GM18909 (cell line): ENCODE measurements at regions not wholly inside any gene's neighbourhood (a gene's known extent, or its start where the extent isn't known, plus 50 kb on each side); places are given as distances from the start of the nearest gene placed in this dataset.

Experiments used
- ATAC-seq: cut with Tn5 transposase; IDR thresholded peaks from one replicate; pipeline ENCODE4 v1.9.1; 2021; ENCODE audit warnings: mild to moderate bottlenecking; ENCODE audit not compliant: unreplicated experiment, poor library complexity

DNA sequence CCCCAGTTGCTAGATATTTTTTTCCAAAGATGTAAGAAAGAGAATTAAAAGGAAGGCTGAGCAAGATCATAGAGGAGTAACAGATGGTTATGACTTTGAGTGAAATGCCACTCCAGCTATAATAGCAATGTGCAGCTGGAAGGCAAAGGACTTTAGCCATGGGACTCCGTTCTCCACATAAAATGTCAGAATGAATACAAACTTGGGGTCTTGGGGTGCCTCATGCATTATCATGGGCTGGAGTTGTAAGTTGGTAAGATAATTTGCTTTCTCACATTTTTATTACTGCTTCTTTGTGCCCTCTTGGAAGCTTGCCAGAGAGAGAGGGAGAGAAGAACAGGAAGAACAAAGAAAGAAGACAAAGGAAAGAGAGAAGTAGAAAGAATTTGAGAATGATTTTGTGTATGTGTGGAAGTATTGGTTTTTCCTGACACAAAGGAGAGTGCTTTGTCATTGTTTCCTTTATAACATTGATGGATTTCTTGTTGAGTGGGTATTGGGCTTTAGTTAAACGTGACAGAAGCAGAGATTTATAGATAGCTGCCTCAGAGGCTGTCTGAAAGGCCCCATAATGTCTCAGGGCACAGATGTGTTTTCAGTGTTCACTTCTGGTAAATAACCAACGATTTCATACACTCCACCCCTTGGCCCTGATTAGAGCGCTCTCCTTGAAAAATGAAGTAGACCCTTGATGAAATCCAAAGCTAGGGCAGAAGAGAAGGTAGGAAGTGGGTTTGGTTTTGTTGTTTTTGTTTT lies 715.3 kb downstream of the NR2F2 start:
- ATAC-seq: no peak

DNA sequence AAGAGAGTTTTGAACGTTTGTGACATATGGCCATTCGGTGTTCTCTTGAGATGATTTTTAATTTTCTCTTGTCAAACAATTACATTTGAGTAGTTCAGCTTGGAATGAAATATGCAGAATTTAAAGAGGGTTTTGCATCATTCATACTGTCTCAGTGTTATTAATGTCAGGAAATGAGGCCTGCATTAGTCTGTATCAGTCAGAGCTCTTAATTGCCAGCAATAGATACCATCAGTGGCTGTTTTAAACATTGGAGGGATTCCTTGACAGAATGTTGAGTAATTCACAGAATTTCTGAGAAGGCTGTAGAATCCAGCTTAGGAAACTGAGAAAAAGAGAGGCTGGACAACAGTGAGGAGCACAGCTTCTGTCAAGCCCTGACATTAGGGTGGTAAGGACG lies 722.0 kb downstream of the NR2F2 start:
- ATAC-seq: no peak

DNA sequence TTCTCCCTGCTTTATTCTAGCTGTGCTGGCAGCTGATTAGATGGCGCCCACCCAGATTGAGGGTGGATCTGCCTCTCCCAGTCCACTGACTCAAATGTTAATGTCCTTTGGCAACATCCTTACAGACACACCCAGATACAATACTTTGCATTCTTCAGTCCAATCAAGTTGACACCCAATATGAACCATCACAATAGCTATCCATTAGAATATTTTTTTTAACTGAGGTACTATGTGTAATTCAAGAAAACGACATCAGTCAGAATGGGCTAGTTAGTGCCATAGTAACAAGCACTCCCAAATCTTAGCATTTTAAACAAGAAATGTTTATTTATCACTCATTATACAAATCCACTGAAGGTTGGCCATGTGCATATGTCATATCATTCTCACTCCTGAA lies 723.1 kb downstream of the NR2F2 start:
- ATAC-seq: no peak

DNA sequence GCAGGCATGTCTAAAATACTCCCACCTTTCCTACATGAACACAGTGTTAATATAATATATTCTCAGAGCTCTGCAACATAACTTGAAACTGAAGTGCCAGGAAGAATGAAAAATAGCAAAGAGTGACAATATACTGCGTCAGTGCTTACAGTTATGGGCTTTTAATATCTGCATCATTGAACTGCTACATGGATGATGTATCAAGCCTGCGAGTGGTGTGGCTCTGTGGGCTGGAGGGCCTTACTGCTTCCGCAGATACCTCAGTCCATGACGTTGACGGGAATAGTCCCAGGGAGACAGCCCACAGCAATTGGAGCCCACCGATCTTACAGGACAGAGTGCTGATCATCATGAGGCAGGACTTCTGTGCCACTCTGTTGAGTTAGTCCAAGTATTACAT lies 727.0 kb downstream of the NR2F2 start:
- ATAC-seq: no peak

DNA sequence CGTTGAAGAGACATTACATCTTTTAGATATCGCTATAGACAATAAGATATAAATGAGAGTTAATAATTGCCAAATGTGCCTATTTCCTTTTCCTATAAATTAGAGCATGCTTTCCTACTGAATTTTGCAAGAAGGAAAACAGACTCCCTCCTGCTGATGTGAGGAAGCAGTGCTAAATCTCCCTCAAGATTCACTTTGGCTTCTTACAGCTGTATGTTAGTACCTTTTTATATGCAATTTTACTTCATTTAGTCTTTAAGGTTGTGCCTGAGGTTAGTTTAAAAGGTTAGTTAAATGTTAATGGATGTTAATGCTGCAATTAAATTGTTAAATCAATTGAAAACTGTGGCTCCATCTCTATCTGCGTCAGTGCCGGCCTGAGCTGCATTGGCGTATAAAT lies 728.8 kb downstream of the NR2F2 start:
- no peak for ATAC-seq

DNA sequence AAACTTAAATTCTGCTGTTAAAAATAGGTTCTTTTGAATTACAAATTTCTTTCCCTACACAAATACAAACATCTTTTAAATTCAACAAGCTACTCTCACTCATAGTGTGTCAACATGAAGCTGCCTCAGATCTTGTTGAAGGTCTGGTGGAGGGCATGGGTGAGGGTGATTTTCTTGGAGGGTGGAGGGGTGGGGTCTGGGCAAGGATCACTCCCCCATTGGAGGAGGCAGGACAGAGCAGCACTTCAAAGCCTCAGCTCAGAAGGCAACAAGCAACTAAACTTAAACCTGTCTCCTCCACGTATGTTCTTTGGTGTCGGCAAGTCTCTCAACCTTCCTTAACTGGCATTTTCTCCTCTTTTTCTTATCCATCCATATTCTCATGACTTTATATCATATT lies 730.9 kb downstream of the NR2F2 start:
- no peak for ATAC-seq

DNA sequence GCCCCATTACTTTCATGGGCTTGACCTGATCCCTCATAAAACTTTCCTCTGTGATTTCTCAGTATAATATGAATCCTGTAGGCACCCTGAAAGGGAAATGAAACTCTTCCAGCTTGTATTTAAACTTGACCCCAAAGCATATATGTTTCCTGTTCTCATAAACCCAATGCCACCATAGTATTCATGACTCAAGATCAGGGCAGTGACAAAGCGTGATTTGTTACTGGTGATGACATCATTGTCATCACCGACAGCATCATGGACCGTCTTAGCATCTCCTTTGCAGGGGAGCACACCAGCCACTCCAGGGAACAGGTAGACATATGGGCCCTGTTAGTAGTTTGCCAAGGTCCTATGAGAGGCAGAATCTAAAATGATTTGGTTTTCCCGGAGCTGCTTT lies 741.2 kb downstream of the NR2F2 start:
- no peak for ATAC-seq

DNA sequence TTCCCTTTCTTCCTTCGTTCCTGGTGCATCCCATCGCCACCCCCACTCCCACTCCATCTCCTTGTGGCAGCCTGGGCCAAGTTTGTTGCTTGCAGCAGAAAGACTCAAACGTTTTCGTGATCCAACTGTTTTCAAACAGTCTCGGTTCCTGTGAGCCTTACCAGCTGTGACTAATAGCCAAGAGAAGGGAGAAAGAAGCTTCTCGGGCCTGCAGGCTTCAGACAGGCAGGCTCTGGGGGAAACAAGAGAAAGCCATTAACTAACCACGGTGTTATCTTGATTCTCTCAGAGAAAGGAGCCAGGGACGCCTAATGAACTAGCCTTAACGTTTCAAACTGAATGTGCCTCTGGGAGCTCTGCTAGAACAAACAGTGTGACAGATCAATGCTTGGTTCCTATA lies 742.0 kb downstream of the NR2F2 start:
- ATAC-seq: no peak

DNA sequence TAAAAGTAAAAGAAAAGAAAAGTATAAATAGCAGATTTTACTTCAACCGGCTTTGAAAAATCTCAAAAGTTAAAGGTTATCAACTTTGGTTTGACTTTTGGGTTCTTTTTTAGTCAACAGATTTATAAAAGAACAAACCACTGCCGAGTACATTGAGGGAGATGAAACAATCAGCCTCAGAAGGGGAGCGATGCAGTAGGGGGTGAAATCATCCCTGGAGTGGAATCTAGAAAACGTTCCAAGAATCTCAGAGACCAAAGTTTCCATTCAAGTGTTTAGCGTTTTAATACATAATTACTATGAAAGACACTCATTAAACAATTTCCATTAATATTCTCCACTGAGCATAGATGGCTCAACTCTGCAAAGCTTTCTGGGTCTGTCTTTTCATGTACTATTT lies 745.5 kb downstream of the NR2F2 start:
- no peak for ATAC-seq

DNA sequence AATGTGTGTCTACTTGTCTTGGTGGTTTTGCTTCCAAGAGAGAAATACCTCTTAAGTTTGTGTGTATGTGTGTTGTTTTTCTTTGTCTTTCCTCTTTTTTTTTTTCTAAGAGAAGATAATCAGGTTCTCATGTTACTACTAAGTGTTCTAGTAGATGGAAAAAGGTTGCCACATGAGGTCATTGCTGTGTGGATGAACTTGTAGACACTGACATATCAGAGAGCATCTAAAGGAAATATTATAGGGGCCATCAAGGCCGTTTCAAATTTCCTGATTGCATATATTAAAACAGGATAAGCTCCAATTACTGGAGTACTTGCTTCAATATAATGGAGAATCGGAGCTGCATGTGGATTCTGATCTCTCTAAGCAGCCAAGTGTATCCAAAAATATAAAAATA lies 747.5 kb downstream of the NR2F2 start:
- ATAC-seq: no peak

DNA sequence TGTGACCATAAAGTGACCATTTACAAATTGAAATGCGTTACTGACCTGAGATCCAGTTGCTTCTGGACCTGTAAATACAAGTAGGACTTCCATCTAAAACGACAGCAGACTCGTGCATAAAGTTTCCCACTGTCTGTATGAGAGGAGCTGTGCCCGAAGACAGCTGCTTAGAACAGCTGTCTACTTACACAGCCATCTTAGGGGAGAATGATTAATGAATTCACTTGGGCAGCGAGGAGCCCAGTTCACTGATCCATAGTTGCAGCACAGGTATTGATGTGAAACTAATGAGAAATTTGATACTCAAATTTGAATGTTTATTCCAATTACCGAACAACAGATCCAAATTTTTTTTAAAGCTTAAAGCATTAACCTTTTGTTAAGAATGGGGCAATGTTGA lies 748.1 kb downstream of the NR2F2 start:
- no peak for ATAC-seq

DNA sequence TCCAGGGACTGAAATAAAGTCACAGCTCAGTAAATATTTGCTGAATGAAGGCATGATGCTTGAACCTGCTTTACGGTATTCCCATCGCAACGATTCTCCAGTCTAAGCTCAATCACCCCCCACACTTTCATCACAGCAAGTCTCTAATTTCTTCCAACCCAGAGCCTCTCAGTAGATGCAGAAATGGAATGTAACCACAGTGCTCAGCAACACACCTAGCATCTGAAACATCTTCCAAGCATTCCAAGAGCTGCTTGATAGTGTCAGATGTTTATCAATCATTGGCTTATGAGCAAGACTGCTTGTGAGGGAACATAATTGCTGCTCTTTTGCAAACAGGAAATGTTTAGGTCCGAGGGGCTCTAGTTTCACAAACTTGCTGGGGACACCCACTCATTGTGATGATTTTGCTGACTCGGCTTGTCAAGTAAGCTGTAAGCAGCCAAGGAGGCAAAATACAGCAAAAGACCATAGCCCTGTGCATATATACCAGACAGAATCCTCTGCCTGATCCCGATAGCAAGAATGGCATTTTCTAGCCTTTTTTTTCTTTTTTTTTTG lies 751.2 kb downstream of the NR2F2 start:
- ATAC-seq: no peak

DNA sequence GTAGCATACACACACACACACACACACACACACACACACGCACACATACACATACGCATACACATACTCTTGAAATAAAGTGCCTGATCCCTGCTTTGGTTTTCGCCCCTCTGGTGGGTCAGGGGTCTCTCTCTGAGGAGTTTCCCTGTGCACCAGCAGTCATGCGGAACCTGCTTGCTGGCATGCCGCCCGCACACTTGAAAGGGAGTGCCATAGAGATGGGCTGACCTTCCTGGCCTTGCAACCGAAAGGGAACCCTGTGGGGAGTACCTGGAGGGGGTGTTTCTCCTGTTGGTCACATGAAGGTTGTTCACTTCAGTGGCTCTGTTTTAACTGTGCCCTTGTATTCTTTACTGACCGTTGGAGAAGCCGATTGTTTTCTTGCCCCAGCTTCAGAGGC lies 752.3 kb downstream of the NR2F2 start:
- no peak for ATAC-seq

DNA sequence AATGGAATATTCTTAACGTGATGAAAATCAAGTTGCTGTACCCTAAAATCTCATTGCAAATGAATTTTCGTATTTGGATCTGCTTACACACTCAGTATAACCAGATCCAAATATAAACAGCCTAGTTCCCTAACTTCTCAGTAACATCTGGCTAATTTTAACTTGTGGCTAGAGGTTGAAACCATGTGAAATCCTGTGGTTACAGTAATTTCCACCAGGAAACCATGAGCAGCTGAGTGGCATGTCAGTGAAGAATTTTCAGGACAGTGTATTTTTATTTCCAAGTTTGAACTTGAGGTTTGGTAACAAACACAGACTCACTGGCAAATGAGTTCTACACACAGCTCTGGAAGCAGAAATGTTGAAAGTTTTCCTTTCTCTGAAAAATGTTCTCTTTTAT lies 754.1 kb downstream of the NR2F2 start:
- ATAC-seq: no peak

DNA sequence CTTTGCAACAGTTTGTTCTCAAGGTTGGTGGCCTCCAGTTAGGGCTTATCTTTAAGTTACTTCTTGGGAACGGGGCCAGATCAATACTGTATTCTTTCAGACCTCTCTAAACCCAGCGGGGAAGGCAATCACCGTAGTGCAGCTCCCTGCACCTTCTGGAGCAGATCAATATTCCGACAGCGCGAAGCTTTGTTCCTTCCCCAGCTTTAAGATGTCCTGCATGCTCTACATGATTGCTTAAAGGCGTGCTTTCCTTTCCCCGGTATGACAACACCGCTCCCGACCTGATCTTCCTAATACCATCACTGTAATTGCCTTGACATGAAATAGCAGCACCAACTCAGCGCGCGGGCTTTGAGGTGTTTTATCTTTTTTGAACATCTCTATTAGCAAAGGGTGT lies 755.2 kb downstream of the NR2F2 start:
- ATAC-seq: no peak

DNA sequence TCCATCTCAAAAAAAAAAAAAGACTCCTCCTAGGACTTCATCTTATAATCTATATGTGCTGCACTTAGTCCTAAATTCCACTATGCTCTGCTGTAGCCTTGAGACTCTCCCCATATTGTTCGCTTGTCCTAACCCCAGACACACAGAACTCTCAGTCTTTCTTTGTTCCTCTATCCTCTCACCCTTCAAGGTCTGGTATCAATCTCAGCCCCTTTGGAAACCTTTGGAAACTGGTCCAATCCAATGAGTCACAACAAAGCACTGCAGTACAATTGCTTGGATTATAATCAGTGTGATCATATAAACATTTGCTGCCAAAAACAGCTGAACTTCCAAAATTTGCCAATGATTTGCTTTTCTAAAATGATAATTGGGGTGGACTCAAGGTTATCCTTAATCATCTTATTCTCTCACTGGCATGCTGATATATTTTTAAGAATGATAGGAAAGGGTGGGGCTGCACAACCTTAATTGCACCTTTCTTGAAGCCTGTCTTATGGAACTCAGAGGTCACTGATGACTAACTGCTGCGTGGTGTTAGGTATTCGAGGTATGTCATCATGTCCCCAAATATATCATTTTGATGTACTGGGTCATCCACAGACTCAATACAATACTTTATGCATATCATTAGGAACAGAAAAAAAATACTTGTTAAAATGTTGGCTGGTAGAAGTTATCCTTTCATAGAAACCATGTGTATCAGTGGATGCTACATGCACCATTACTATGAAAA lies 756.7 kb downstream of the NR2F2 start:
- no peak for ATAC-seq

DNA sequence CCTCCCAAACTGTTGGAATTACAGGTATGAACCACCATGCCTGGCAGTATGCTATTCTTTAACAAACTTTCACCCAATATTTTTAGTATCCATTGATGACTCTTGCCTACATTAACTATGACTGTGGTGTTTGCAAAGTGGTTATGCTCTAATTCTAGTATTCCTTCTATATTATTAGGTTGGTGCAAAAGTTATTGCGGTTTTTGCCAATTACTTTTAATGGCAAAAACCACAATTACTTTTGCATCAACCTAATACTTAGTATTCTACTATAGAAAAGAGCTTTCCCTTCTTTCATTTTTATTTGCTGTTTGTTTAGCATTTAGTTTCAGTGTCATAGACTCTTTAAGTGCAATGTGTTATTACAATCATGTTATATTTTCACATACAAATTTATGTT lies 760.6 kb downstream of the NR2F2 start:
- no peak for ATAC-seq

DNA sequence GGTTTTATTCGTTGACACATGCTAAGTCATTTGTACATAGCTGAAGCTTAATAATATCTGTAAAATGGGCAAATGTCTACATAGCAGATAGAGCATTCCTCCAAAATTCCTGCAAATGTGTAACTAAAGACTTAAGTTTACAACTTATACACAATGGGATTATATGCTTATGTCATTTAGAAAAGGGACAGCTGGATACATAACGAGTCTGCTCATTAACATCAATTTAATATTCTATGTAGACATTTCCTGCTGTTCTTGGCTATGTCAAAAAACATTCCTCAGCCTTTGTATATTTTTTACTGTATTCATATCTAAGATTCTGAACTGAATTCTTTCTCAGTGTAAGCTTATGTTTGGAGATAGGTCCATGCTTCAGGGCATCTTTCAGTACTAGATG lies 762.2 kb downstream of the NR2F2 start:
- no peak for ATAC-seq

DNA sequence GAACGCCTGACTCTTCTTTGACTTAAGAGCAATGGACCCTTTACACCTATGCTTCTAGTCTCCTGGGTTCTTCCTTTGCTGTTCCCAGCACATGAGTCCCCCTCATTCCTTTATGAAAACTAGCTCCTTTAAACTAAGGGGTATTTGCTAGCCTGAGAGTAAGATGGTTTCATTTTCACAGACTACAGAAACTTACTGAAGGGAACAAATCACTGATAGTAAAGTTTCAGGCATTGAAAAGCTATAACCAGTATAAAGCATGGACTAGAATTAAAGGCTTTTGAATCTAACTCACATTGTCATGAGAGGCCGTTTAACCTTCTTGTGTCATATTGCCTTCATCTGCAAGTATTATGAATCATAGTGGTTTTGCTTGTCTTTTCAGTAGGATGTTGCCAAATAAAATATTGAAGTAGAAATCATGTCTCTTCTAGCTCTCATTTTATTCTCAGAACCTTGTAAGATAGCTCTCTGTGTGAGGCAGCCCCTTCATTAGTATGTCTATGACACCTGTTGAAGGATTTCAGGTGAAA lies 765.9 kb downstream of the NR2F2 start:
- ATAC-seq: no peak

DNA sequence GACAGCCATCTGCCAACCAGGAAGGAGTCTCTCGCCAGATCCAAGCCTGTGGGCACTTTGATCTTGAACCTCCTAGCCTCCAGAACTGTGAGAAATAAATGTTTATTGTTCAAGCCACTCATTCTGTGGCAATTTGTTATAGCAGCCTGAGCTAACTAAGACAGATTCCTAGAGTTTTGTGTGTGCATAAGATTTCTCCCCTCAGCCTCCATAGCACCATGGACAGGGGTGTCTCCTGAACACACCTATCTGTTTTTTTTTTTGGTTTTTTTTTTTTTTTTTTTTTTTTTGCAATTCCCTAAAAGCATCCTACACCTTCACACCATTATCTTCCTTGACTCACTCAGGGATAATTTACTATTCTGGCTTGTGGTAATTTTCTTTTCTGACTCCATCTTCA lies 768.5 kb downstream of the NR2F2 start:
- ATAC-seq: no peak

DNA sequence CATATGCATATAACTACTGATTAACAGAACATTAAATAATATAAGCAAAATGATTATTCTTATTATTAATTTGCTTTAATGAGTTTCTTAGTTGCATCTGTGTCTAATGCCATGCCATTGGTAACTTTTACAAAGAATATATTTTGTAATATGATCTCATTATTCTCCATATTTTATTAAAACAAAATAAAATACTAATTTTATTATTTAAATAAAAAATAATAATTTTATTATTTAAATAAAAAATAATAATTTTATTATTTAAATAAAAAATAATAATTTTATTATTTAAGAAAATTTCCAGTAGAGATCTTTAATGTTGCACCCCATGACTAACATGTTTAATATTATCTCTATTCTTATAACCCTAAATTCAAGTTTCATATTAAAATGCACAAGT lies 771.1 kb downstream of the NR2F2 start:
- no peak for ATAC-seq
